GM18868 (cell line): ENCODE measurements at regions not wholly inside any gene's neighbourhood (a gene's known extent, or its start where the extent isn't known, plus 50 kb on each side); places are given as distances from the start of the nearest gene placed in this dataset.

Experiments used
- ATAC-seq: cut with Tn5 transposase; IDR thresholded peaks from one replicate; pipeline ENCODE4 v1.9.1; 2021; ENCODE audit warnings: mild to moderate bottlenecking, moderate library complexity; ENCODE audit not compliant: unreplicated experiment

GRCh38 chr5:121702682-121703081 is 149.0 kb upstream of the FTMT start:
- ATAC-seq = no peak

- no peak for ATAC-seq
Observed at GRCh38 chr5:121704291-121704690, 147.4 kb upstream of the FTMT start.

- no peak for ATAC-seq
Observed at GRCh38 chr5:121706686-121707085, 145.0 kb upstream of the FTMT start.

GRCh38 chr5:121707178-121707577 is 144.5 kb upstream of the FTMT start:
- no peak for ATAC-seq

GRCh38 chr5:121711416-121711815 is 140.3 kb upstream of the FTMT start:
- no peak for ATAC-seq

- ATAC-seq = no peak
Observed at GRCh38 chr5:121719255-121719654, 132.4 kb upstream of the FTMT start.

GRCh38 chr5:121725450-121725849 is 126.2 kb upstream of the FTMT start:
- ATAC-seq = no peak

- ATAC-seq = no peak
Observed at GRCh38 chr5:121726991-121727390, 124.7 kb upstream of the FTMT start.

- no peak for ATAC-seq
Observed at GRCh38 chr5:121731377-121731776, 120.3 kb upstream of the FTMT start.

- no peak for ATAC-seq
Observed at GRCh38 chr5:121735618-121736017, 116.1 kb upstream of the FTMT start.

GRCh38 chr5:121737120-121737519 is 114.6 kb upstream of the FTMT start:
- ATAC-seq = no peak

- peak; percentile 74 for ATAC-seq
Observed at GRCh38 chr5:121741156-121741555, 110.5 kb upstream of the FTMT start.

- ATAC-seq = no peak
Observed at GRCh38 chr5:121744577-121744976, 107.1 kb upstream of the FTMT start.

GRCh38 chr5:121745407-121745806 is 106.3 kb upstream of the FTMT start:
- ATAC-seq = no peak

GRCh38 chr5:121746763-121747162 is 104.9 kb upstream of the FTMT start:
- no peak for ATAC-seq

- no peak for ATAC-seq
Observed at GRCh38 chr5:121748686-121749085, 103.0 kb upstream of the FTMT start.

- ATAC-seq = no peak
Observed at GRCh38 chr5:121752149-121752548, 99.5 kb upstream of the FTMT start.

- no peak for ATAC-seq
Observed at GRCh38 chr5:121755266-121755665, 96.4 kb upstream of the FTMT start.

GRCh38 chr5:121757753-121758152 is 93.9 kb upstream of the FTMT start:
- no peak for ATAC-seq

- ATAC-seq = no peak
Observed at GRCh38 chr5:121758615-121759014, 93.1 kb upstream of the FTMT start.

- no peak for ATAC-seq
Observed at GRCh38 chr5:121762426-121762825, 89.3 kb upstream of the FTMT start.

- ATAC-seq = no peak
Observed at GRCh38 chr5:121763665-121764064, 88.0 kb upstream of the FTMT start.

GRCh38 chr5:121780406-121780805 is 71.3 kb upstream of the FTMT start:
- no peak for ATAC-seq

- no peak for ATAC-seq
Observed at GRCh38 chr5:121783700-121784099, 68.0 kb upstream of the FTMT start.
